Duodenal mucosa (tissue), 2 donors: ENCODE measurements at regions not wholly inside any gene's neighbourhood (a gene's known extent, or its start where the extent isn't known, plus 50 kb on each side); places are given as distances from the start of the nearest gene placed in this dataset.

Experiments used
- H3K27ac ChIP-seq: one replicate; pipeline ENCODE4 v1.7.0; 2013; ENCODE audit warnings: low read depth, low read length
- H3K27me3 ChIP-seq, 2 donors: one replicate each; pipeline ENCODE4 v1.7.0; 2013; ENCODE audit warnings: low read length in 2 of 2, control low read depth in 1 of 2; ENCODE audit not compliant: insufficient read depth in 2 of 2, control insufficient read depth in 1 of 2
- H3K36me3 ChIP-seq, 2 donors: one replicate each; pipeline ENCODE4 v1.7.0; 2013; ENCODE audit warnings: low read length in 2 of 2, control low read depth in 1 of 2; ENCODE audit not compliant: insufficient read depth in 2 of 2, control insufficient read depth in 1 of 2
- H3K4me1 ChIP-seq, 2 donors: one replicate each; pipeline ENCODE4 v1.7.0; 2013; ENCODE audit warnings: low read length in 2 of 2, control low read depth in 1 of 2; ENCODE audit not compliant: insufficient read depth in 2 of 2, control insufficient read depth in 1 of 2
- H3K4me3 ChIP-seq, 2 donors: one replicate each; pipeline ENCODE4 v1.7.0; 2013; ENCODE audit warnings: low read length in 2 of 2, low read depth in 1 of 2
- H3K9ac ChIP-seq, 2 donors: one replicate each; pipeline ENCODE4 v1.7.0; 2013; ENCODE audit warnings: low read length in 2 of 2, low read depth in 1 of 2
- H3K9me3 ChIP-seq, 2 donors: one replicate each; pipeline ENCODE4 v1.7.0; 2013; ENCODE audit warnings: low read length in 2 of 2, control low read depth in 1 of 2; ENCODE audit not compliant: control insufficient read depth in 1 of 2

GRCh38 chr10:128324058-128324827 lies 198.0 kb upstream of the MKI67 start:
- H3K27me3 ChIP-seq: peaks cover 0 to 6% of the 10 kb centered on the region in 2 donors
- H3K4me1 ChIP-seq: no peaks in the 10 kb centered on the region
- H3K27ac ChIP-seq: no peak overlapping the region
- H3K36me3 ChIP-seq: no peaks in the 10 kb centered on the region
- H3K9me3 ChIP-seq: no peaks in the 10 kb centered on the region
- no peak overlapping the region for H3K4me3 ChIP-seq
- H3K9ac ChIP-seq: no peak overlapping the region

- H3K4me1 ChIP-seq: no peaks in the 10 kb centered on the region
- H3K9ac ChIP-seq: no peak overlapping the region
- no peaks in the 10 kb centered on the region for H3K9me3 ChIP-seq
- no peak overlapping the region for H3K4me3 ChIP-seq
- no peak overlapping the region for H3K27ac ChIP-seq
- H3K27me3 ChIP-seq: peaks cover 0 to 6% of the 10 kb centered on the region in 2 donors
- H3K36me3 ChIP-seq: no peaks in the 10 kb centered on the region
Observed at GRCh38 chr10:128325788-128326187, 199.6 kb upstream of the MKI67 start.

- Histone ChIP-seq H3K27me3 (peaks cover 0 to 6% of the 10 kb centered on the region in 2 donors), H3K4me3 (no peak overlapping the region), H3K36me3 (no peaks in the 10 kb centered on the region), H3K9me3 (no peaks in the 10 kb centered on the region), H3K4me1 (no peaks in the 10 kb centered on the region), H3K9ac (no peak overlapping the region), H3K27ac (no peak overlapping the region)
Observed at GRCh38 chr10:128326251-128326650, 200.0 kb upstream of the MKI67 start.

DNA sequence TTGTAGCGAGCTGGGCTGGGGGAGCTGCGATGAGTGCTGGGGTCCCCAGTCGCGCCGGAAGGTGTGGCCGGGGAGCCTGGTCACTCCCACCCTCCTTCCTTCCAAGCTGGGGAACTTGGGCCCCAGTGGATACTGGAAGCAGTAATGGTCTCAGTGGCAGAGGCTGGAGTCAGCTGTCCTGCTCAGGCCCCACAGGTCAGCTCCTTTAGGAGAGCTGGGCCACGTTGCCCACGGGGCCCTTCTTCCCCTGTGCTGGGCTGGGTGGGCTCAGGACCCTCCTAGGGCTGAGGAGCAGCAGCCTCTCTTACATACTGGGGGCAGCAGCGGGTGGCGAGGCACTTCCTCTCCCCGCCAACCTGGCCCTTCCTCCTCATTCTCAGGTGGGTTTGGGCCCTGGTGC lies 200.6 kb upstream of the MKI67 start:
- Histone ChIP-seq H3K27me3 (peaks cover 0 to 6% of the 10 kb centered on the region in 2 donors), H3K27ac (no peak overlapping the region), H3K4me1 (no peaks in the 10 kb centered on the region), H3K9ac (no peak overlapping the region), H3K4me3 (no peak overlapping the region), H3K36me3 (no peaks in the 10 kb centered on the region), H3K9me3 (no peaks in the 10 kb centered on the region)

DNA sequence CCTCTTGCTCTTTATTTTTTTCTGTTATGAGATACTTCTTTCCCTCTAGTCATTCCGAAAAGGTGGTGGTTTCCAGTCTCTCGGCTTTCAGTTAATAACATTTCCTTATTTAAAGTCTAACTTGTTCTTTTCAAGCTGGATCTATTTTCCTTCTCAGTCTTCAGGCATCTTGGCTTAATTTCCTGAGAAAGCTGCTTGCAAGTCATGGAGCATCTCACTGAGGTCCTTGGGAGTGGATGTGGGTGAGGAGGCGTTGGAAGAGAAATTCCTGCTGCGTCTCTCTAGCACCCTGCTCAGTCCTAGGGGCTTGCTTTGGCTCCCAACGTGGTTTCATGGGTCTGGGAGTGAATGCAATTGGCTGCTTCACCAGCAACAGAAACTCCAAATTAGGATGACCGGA lies 210.2 kb upstream of the MKI67 start:
- no peaks in the 10 kb centered on the region for H3K36me3 ChIP-seq
- no peaks in the 10 kb centered on the region for H3K27me3 ChIP-seq
- H3K27ac ChIP-seq: no peak overlapping the region
- no peaks in the 10 kb centered on the region for H3K9me3 ChIP-seq
- no peaks in the 10 kb centered on the region for H3K4me1 ChIP-seq
- no peak overlapping the region for H3K4me3 ChIP-seq
- H3K9ac ChIP-seq: no peak overlapping the region

DNA sequence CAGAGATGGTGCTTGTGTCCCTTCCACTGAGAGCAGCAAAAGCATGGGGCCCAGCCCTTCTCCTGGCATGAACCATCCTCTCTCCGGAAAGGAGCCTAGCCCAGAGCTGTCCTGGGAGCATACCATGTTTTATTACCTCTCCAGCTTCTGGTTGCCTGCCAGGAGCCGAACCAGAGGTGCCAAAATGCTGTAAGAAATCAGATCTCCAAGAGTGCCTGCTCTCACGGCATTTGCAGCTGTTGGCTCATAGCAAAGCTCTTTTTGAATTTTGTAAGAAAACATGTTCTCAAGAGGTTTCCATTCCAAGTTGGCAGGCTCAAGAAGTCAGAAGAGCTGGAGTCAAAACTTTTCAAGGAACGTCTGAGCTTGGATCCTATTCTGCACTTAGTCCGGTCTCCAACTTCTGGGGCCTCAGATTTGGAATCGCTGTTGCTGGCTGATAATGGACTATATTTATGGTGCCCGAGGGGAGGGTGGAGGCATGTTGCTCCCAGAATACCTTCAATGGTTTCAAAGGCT lies 211.7 kb upstream of the MKI67 start:
- no peaks in the 10 kb centered on the region for H3K9me3 ChIP-seq
- H3K27me3 ChIP-seq: no peaks in the 10 kb centered on the region
- H3K9ac ChIP-seq: no peak overlapping the region
- no peak overlapping the region for H3K4me3 ChIP-seq
- H3K36me3 ChIP-seq: no peaks in the 10 kb centered on the region
- H3K27ac ChIP-seq: no peak overlapping the region
- no peaks in the 10 kb centered on the region for H3K4me1 ChIP-seq

DNA sequence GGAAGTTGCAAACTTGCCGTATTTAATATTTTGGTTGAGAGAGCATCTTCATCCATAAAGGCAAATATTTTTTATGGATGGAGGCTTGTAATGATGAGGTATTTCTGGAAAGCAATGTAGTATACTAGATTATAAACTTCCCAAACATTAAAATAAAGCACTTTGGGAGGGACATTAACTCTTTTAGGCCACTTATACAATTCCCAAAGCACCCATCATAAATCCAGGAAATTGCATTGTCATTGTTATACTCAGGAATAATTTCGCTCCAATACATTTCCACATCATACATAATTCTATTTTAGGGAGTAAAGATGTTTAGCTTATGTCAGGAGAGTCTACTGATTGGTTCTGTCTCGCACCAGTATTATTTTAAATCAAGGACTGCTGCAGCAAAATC lies 212.7 kb upstream of the MKI67 start:
- Histone ChIP-seq H3K4me1 (no peaks in the 10 kb centered on the region), H3K27me3 (no peaks in the 10 kb centered on the region), H3K27ac (no peak overlapping the region), H3K9me3 (no peaks in the 10 kb centered on the region), H3K4me3 (no peak overlapping the region), H3K9ac (no peak overlapping the region), H3K36me3 (no peaks in the 10 kb centered on the region)

DNA sequence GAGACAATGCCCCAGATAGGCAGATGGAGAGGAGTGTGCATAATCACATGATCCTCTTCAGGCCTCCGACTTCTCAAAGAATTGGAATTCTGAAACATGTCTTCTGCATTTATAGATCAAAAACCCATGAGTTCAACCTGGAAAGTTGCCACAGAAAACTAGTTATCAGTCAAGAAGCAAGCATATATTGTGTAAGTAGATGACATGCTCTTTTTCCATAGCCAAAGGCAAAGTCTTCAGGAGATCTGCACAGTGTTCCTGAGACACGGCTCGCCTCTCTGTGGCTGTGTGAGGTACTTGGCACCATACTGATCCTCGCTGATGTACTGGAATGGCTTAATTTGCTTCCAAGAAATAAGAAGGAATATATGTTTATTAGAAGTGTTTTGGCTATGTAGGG lies 213.5 kb upstream of the MKI67 start:
- Histone ChIP-seq H3K4me3 (no peak overlapping the region), H3K9me3 (no peaks in the 10 kb centered on the region), H3K27me3 (no peaks in the 10 kb centered on the region), H3K36me3 (no peaks in the 10 kb centered on the region), H3K27ac (no peak overlapping the region), H3K9ac (no peak overlapping the region), H3K4me1 (no peaks in the 10 kb centered on the region)

GRCh38 chr10:128345353-128345752 lies 219.1 kb upstream of the MKI67 start:
- Histone ChIP-seq H3K4me1 (no peaks in the 10 kb centered on the region), H3K9ac (no peak overlapping the region), H3K36me3 (no peaks in the 10 kb centered on the region), H3K27ac (no peak overlapping the region), H3K27me3 (no peaks in the 10 kb centered on the region), H3K4me3 (no peak overlapping the region), H3K9me3 (no peaks in the 10 kb centered on the region)

GRCh38 chr10:128360783-128361182 lies 234.6 kb upstream of the MKI67 start:
- Histone ChIP-seq H3K27me3 (no peaks in the 10 kb centered on the region), H3K9me3 (no peaks in the 10 kb centered on the region), H3K9ac (no peak overlapping the region)

More at GRCh38 chr10:128360783-128361182, 234.6 kb upstream of the MKI67 start:
- Histone ChIP-seq H3K27ac (no peak overlapping the region), H3K4me1 (no peaks in the 10 kb centered on the region), H3K4me3 (no peak overlapping the region), H3K36me3 (no peaks in the 10 kb centered on the region)
